Left kidney (tissue), 1 donor: ENCODE measurements at regions not wholly inside any gene's neighbourhood (a gene's known extent, or its start where the extent isn't known, plus 50 kb on each side); places are given as distances from the start of the nearest gene placed in this dataset.

Source experiments
- DNase-seq: peaks from one replicate; pipeline ENCODE4 v3.0.0-alpha.2; 2013

DNA sequence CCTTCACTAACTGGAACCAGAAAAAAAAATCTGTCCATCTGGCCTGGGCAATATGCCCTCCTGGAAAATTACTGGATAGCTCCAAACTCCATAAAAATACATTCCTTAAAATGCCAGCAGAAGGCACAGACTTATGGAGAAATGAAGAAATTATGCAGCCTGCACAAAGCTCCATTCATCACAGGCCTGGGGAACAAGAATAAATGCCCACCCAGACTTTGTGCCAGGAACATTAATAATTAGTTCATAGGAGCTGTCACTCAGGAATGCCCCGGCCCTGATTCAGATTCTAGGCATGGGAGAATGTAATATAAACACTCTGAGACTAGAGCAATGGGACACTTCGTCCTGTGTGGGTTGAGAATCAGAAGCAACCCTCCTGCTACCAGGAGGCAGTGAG, 199.3 kb downstream of the OTOR start:
- DNase-seq: no peak

- no peak for DNase-seq
Measured at GRCh38 chr20:16951876-16952275, 203.7 kb downstream of the OTOR start.

DNA sequence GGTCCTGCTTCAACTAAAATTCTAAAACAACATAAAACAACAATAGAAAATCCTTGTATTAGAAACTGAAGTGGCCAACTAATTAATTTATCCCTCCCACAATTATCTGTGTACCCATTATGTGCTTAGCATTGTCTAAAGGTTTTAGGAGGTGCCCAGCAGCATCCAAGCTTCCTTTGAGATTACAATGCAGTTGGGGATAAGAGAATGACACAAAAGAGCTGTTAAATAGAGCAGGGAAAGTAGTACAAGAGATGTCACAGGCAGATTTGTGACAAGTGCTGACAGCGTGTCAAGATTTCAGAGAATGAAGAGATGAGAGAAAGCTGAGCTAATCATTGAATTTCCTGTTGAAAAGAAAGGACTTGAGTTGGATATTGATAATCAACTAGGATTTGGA, 204.8 kb downstream of the OTOR start:
- no peak for DNase-seq

DNA sequence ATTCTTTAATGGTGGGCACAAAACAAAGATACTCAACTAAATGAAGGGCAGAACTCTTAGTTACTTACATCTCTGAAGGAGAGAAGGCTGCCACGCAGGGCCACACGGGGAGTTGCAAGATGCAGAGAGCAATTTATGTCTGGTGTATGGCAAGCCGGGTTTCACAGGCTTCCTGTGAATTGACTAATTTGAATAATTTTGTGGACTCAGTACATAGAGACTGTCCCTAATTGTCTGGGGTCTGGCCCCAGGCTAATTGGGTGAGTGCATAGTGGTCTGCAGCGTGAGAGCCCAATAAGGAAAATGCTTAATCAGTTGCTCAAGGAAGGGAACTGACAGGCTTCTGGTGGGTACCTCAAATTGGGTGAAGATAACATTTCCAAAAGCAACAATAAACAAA, 205.7 kb downstream of the OTOR start:
- no peak for DNase-seq

- no peak for DNase-seq
Measured at GRCh38 chr20:16955462-16955861, 207.3 kb downstream of the OTOR start.

DNA sequence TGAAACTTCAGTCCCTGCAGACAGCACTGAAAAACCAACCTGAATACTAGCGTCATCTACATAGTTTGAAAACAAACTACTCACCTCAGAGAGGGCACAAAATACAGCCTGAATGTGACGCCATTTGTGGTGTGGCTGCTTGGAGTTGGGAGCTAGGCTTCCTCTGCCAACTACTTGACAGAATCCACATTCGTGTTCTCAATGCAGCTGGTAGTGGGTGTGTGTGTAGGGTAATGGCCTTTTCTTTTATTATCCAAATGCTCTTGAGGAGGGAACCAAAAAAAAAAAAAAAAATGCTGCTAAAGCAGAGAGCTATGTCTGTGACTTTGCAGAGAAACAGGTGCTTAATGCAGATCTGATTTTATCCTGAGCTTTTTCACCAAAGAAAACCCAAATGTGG, 207.8 kb downstream of the OTOR start:
- DNase-seq: no peak

- no peak for DNase-seq
Measured at GRCh38 chr20:16965401-16965800, 217.2 kb downstream of the OTOR start.

DNA sequence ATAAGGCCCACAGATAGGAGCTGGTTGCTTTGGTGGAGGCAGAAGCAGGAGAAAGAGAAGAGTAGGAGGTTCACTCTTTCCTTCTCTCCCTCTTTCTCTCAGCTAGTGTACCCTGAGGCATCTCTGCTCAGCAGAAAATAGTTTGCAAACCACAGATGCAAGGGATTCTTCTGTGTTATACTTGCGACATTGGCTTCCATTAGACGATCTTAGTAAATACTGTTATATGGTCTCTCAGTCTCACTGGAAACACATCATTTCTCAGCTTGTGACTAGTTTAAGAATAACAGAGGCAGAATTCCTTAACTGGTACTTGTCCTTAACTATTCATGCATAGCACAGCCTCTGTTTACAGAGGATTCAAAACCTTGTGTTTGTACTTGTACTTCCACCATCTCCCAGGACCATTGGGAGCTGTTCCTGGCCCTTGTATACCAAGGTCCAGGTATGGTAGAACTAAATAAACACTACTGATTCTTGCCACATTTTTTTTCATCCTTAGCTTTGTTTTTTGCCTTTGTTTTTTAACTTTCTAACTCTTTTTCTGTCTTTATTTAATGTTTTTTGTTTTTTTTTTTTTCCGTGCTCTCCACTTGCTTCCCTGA, 218.2 kb downstream of the OTOR start:
- DNase-seq: no peak

- DNase-seq: no peak
Measured at GRCh38 chr20:16968099-16968498, 219.9 kb downstream of the OTOR start.

DNA sequence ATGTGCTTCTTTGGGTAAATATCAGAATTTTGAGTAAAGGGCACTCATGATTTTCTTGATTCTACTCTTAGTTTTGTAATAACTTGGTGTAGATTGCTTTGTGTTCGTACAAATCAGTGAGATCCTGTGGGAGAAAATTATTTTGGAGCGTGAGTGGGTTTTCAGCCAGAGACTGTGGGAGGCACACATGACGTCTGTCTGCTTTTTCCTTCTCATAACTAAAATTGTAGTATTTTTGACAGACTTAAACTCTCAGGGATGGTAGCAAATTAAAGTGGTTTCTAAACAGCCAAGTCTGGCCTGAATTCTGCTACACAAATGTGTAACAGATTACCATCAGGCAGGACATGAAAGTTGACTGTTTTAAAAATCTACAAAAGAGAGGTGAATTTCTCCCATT, 222.6 kb downstream of the OTOR start:
- DNase-seq: no peak

DNA sequence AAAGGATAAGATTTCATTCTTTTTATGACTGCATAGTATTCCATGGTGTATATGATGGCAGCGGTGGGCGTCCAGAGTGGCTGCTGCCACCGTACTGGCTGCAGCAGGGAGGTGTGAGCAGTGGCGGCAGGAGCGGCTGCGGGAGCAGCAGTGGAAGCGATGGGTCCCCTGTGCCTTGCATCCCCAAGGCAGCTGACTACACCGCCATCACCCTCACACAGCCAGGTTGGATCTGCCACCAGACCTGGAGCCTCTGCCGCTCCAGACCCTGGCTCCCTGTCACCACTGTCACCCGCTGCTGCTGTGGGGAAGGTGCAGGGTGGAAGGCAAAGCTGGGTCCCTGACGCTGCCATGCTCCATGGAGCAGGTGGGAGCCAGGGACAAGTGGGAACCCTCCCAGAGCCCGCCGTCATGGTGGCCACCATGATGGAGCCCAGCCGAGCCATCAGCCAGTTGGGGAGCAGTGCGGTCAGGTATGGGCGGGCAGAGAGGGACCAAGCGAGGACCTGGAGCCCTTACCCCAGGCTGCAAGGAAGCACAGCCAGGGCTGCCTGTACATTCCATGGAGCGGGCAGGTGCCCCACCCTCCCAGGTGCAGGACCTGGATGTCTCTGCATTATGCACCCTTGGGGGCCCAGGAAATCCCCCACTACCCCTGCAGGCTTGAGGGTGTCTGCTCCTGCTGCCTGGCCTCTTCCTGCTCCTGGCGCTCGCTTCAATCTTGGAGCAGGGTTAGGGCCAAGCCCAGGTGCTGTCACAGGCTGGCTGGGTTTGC, 226.1 kb downstream of the OTOR start:
- no peak for DNase-seq

GRCh38 chr20:16974855-16975162, 226.7 kb downstream of the OTOR start:
- DNase-seq: no peak

DNA sequence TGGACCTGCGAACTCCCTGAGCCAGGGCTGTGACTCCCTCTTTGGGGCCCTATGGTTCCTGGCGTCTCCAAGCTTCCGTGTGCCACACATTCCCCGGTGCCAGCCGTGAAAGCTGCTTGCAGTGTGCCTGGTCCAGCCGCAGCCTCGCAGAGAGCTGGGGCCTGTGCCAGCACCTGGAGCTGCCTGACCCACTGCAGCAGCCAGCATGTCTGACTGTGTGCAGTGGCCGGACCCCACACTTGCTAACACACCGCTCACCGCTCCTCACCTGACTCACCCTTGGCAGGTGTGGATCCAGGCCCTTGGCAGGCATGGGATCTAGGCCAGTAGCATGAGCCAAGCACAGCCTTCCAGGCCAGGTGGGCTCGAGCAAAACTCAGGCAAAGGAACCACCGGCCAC, 227.5 kb downstream of the OTOR start:
- DNase-seq: no peak

DNA sequence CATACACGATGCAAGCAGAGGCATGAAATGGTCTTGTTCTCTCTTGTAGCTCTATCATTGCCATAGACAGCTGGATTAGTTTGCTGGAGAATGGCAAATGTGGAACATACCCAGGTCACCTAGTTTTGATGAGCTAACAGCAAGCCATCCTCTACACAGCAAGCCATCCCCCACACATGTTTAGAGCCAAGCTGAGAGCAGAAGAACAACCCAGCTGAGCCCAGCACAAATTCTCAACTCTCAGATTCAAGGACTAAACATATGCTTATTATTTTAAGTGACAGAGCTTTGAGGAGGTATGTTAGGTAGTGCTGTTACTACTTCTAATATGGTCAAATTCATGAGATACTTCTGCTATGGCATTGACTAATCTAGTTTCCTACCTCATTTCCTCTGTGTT, 230.3 kb downstream of the OTOR start:
- DNase-seq: no peak

DNA sequence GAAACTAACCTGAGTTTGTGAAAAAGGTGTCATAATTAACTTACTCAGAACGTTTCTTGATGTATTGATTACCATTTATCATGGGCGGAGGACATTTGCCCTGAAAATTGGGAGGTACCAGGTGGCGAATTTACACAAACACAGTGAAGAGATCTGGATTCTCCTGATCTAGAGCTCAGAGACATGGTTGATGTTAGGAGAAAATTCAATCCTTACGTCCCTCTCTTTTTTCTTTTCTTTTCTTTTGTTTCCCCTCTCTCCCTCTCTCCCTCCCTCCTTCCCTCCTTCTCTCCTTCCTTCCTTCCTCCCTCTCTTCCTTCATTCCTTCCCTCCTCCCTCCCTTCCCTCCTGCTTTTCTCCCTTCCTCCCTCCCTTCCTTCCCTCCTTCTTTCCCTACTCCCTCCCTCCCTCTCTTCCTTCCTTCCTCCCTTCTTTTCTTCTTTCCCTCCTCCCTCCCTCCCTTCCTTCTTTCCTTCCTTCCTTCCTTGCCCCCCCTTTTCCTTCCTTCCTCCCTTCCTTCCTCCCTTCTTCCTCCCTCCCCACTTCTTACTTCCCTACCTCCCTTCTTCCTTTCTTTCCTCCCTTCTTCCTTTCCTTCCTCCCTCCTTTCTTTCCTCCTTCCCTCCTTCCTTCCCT, 234.1 kb downstream of the OTOR start:
- no peak for DNase-seq

DNA sequence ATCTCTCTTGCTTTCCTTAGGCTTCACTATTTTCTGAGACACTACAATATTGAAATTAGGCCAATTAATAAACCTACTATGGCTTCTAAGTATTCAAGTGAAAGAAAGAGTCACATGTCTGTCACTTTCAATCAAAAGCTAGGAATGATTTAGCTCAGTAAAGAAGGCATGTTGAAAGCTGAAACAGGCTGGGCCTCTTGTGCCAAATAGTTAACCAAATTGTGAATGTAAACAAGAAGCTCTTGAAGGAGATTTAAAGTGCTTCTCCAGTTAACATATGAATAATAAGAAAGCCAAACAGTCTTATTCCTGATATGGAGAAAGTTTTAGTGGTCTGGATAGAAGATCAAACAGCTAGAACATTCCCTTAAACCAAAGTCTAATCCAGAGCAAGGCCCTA, 236.3 kb downstream of the OTOR start:
- DNase-seq: no peak

- no peak for DNase-seq
Measured at GRCh38 chr20:17003170-17003870, 223.5 kb upstream of the PCSK2 start.

- DNase-seq: no peak
Measured at GRCh38 chr20:17010181-17010580, 216.7 kb upstream of the PCSK2 start.

- no peak for DNase-seq
Measured at GRCh38 chr20:17012546-17013226, 214.2 kb upstream of the PCSK2 start.

GRCh38 chr20:17014217-17014616, 212.6 kb upstream of the PCSK2 start:
- DNase-seq: no peak

DNA sequence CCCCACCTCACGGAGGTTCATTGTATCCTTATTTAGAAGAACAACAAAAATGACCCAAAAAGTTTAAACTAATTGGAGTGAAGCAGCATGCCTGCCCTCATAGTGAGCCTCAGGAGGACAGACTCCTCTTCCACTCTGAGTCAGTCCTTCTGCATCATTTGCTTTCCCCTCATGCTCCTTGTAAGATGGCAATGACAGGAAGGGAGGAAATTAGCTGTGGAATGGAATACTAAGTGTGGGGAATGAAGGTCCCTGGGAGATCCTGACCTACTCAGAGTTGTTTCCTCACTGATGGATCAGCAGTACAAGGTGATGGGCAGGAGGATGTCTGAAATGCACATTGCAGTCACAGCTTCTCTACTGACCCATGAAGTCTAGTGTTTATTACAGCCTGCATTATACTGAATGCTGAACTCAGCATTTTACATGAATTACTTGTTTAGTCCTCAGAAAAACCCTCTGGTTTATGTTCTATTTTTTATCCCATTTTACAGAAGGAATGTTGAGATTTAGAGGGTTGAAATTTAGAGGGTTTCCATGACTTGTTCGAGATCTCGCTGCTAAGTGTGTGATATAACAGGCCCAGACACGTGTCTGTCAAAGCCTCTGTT, 212.0 kb upstream of the PCSK2 start:
- DNase-seq: no peak

DNA sequence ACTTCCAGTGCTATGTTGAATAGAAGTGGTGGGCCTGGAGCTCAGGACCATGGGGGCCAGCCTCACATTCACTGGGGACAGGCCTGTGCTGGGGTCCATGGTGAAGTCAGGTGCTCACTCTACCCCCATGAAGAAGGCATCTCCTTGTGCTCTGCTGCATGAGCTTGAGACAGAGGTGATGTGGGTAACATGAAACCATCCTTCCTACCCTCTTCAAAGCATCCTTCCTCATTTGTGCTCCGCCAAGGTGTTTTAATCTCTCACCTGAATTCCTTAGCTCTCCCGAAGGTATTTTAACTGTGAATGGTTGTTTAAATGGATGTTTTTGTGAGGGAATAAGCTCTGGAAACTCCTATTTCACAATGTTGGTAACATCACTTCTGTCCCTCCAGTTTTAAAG, 209.6 kb upstream of the PCSK2 start:
- DNase-seq: no peak
